Small intestine (tissue), 7 donors: ENCODE measurements at regions not wholly inside any gene's neighbourhood (a gene's known extent, or its start where the extent isn't known, plus 50 kb on each side); places are given as distances from the start of the nearest gene placed in this dataset.
A peak's percentile ranks its signal among the peaks of the same experiment; 100 is the strongest.

Experiments used
- DNase-seq, 2 donors: peaks; one replicate each; pipeline versions ENCODE4 v3.0.0 to v3.0.0-alpha.2; 2013
- FAIRE-seq: peaks from 2 replicates; lab custom pipeline; 2012; peaks lifted over from hg19 to GRCh38; lab: Jason Lieb, UNC
- H3K27ac ChIP-seq, 3 donors: one replicate each; pipeline ENCODE4 v1.5.1; 2013; ENCODE audit warnings: low read length in 2 of 3, mild to moderate bottlenecking in 2 of 3, control low read depth in 1 of 3, inconsistent platforms in 1 of 3, low read depth in 1 of 3, moderate library complexity in 1 of 3
- H3K27me3 ChIP-seq, 3 donors: one replicate each; pipeline ENCODE4 v1.6.1; 2013; ENCODE audit warnings: low read length in 3 of 3, inconsistent platforms in 1 of 3; ENCODE audit not compliant: control insufficient read depth in 3 of 3, insufficient read depth in 3 of 3
- H3K36me3 ChIP-seq, 3 donors: one replicate each; pipeline ENCODE4 v1.6.1; 2013; ENCODE audit warnings: low read length in 3 of 3, inconsistent platforms in 1 of 3, low read depth in 1 of 3, mild to moderate bottlenecking in 1 of 3, moderate library complexity in 1 of 3; ENCODE audit not compliant: control insufficient read depth in 3 of 3, insufficient read depth in 2 of 3
- H3K4me1 ChIP-seq, 3 donors: one replicate each; pipeline ENCODE4 v1.6.1; 2013; ENCODE audit warnings: low read length in 2 of 3, inconsistent platforms in 1 of 3, low read depth in 1 of 3, mild to moderate bottlenecking in 1 of 3, moderate library complexity in 1 of 3; ENCODE audit not compliant: control insufficient read depth in 3 of 3, insufficient read depth in 2 of 3
- H3K4me3 ChIP-seq, 3 donors: one replicate each; pipeline ENCODE4 v1.5.1; 2013; ENCODE audit warnings: low read length in 3 of 3, control low read depth in 1 of 3, inconsistent platforms in 1 of 3, low read depth in 1 of 3, mild to moderate bottlenecking in 1 of 3, moderate library complexity in 1 of 3
- H3K9me3 ChIP-seq, 2 donors: one replicate each; pipeline ENCODE4 v1.6.1; 2013; ENCODE audit warnings: low read depth in 1 of 2, low read length in 1 of 2; ENCODE audit not compliant: control insufficient read depth in 2 of 2, insufficient read depth in 1 of 2
- WGBS, 3 donors: extraction: QIAGEN DNeasy Blood & Tissue Kit; methylation state at CpG; one replicate each; pipeline ENCODE4 v1.1.7; 2013; 5-methylcytosine and 5-hydroxymethylcytosine counted together
- donor health status: healthy with polysubstance abuse.
- donor health status: control.
- donor health status: control.
- donor health status: Bipolar disorder and iron deficiency.
- donor health status: healthy.

DNA sequence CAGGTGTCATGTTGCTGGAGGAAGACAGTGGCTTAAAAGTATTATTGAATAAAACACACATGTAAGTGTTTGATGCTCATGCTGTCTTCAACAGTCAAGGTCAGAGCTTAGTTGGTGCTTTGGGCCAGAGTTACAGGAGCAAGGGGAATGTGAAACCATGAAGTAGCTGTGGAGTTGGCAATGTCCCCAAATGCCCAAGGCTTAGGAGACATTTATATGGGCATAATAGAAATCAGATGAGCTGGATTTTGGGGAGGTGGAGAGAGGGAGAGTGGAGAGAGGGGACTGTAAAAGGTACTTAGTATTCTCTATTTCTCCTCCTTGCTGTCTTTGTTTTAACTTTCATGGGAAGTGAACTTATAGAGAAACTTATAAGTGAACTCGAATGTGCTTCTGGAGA, 407.8 kb downstream of the ETS1 start:
- WGBS, 3 donors, result 86 to 94% (median 87%) methylated on average over 1 of the region's 1 CpG
- Histone ChIP-seq H3K27ac (no peak overlapping the region), H3K9me3 (no peaks in the 10 kb centered on the region), H3K4me1 (no peaks in the 10 kb centered on the region), H3K36me3 (no peaks in the 10 kb centered on the region), H3K27me3 (no peaks in the 10 kb centered on the region), H3K4me3 (no peak overlapping the region)
- DNase-seq (no peak), FAIRE-seq (no peak)

DNA sequence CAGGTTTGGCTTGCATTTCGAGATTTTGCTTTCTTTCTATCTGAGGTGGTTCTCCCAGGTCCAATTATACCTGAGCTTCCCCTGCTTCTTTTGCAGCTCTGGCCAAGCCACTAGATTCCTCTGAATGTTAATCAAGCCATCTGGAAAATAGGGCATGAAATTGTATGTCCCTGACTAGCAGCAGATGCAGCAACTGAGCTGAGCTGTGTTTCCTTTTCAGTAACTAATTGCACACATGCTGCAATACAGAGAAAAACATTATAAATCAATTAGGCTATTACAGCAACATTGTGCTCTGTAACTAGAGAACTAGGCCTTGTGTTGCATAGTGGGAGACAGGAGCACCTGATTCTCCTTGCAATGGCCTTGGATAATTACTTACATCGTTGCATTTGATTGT, 408.3 kb downstream of the ETS1 start:
- Histone ChIP-seq H3K27ac (no peak overlapping the region), H3K36me3 (no peaks in the 10 kb centered on the region), H3K9me3 (no peaks in the 10 kb centered on the region), H3K27me3 (no peaks in the 10 kb centered on the region), H3K4me3 (no peak overlapping the region), H3K4me1 (no peaks in the 10 kb centered on the region)
- 56 to 76% (median 61%) methylated on average over 2 of the region's 2 CpGs for WGBS, 3 donors
- FAIRE-seq (no peak), DNase-seq (no peak)

DNA sequence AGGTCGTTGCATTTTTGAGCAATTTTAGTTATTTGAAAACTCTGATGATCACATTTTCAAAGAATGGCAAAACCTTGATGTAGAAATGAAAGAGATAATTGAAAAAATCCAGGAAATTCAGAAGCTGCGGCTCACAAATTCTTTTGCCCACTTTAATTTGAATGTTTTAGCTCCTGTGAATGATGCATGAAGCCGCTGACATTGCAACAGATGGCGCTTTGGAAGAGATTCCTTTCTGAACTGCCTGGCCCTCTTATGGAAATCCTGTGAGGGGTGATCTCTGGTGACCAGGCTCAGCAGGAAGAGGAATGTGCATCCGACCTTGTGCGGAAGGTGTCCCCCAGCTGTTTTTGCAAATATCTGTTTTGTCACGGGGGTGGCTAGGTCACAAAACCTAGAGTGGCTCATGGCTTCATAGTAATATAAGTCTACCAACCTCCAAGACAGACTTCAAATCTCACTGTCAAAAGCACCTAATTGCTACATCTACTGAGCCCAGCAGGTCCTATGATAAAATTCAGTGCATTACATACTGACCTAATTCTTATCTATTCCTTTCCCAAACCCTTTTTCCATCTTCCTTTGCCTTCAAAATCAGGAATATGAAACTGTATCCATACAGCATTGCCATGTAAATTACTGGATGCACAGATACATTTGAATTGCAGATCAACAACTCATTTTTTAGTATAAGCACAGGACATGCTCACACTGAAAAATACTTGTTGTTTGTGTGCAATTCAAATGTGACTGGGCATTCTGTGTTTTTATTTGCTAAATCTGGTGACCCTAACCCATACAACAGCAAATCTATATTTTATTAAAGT, 412.7 kb downstream of the ETS1 start:
- Histone ChIP-seq H3K9me3 (no peaks in the 10 kb centered on the region), H3K36me3 (no peaks in the 10 kb centered on the region), H3K4me3 (no peak overlapping the region), H3K27ac (no peak overlapping the region), H3K4me1 (no peaks in the 10 kb centered on the region), H3K27me3 (no peaks in the 10 kb centered on the region)
- FAIRE-seq (no peak), DNase-seq (no peak)
- 65 to 80% (median 75%) methylated on average over 7 of the region's 7 CpGs for WGBS, 3 donors

DNA sequence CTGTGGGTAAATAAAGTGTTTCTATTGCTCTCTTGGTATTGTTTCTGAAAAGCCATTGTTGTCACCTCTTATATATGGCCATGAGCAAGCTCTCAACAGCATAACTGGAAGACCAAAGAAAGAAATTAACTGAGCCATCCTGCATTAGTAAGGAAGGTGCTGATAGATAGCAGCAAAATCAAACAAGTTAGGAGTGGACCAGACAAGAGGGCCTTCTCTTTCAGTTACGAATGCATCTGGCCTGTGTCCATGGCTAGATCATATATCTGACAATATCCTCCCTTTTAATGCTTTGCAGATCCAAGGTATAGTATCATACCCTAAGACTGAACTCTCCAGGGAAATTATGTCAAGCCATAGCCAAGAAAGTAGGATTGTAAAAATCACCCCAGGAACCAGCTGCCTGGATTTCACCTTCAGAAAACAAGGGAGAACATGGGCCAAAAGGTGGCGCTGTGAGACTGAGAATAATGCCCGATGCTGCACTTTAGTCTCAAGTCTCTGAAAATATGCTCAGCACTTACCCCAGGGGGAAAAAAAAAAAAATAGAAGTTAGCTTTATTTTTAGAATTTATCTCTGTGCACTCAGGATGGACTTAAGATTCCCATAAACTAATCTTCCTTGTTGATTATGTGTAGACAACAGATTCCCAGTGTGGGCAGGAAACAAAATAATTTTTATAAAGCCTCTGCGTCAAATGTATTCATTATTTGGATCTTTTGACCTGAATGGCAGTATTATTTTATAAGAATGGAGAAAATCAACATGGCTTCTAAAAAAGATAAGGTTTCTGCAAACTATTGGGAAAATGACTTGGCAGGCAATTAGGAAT, 415.1 kb downstream of the ETS1 start:
- H3K27me3 ChIP-seq, result no peaks in the 10 kb centered on the region
- FAIRE-seq (no peak), DNase-seq (peak; percentile 71 to 85)
- no peak overlapping the region for H3K4me3 ChIP-seq
- no peaks in the 10 kb centered on the region for H3K36me3 ChIP-seq
- no peaks in the 10 kb centered on the region for H3K9me3 ChIP-seq
- H3K27ac ChIP-seq, result no peak overlapping the region
- no peaks in the 10 kb centered on the region for H3K4me1 ChIP-seq
- 39 to 41% (median 40%) methylated on average over 4 of the region's 4 CpGs for WGBS, 3 donors

DNA sequence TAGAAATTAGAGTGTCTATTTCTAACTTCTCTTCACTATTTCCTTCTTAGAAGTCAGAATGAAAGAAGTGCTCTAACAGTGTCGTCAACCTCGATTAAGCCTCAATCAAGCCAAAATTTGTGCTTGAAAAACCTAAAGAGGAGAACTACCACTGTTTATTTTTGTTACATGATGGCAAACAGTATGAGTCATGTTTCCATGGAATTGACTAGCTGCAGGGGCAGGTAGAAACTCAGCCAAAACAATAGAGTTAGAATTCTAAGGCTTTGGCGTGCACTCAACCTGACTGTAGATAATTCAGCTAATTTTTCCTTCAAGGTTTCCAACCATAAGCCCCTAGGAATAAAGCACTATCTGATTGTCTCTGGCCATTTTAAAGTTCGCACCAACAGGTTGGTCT, 415.9 kb downstream of the ETS1 start:
- Histone ChIP-seq H3K27me3 (no peaks in the 10 kb centered on the region), H3K9me3 (no peaks in the 10 kb centered on the region), H3K36me3 (no peaks in the 10 kb centered on the region), H3K27ac (no peak overlapping the region), H3K4me3 (no peak overlapping the region), H3K4me1 (no peaks in the 10 kb centered on the region)
- FAIRE-seq (no peak), DNase-seq (no peak)
- WGBS, 3 donors, result 77 to 83% (median 82%) methylated on average over 4 of the region's 4 CpGs

DNA sequence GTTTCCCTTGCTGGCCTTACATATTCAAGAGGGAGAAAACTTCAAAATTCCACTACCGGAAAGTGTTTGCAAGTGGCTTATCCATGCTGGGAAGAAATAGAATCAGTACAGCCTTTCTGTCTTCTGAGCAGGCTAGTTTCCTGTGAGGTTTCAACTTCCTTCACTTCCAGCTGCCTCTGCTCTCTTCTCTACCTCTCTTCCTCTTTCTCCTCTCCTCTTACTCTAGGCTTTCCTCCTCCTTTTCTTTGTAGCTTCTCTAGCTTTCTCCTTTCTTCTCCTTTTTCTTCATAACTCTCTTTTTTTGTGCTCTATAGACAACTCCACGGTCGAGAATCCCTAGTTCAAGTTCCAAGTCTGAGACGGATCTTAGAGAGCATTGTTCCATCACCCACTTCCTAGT, 421.8 kb downstream of the ETS1 start:
- no peak overlapping the region for H3K4me3 ChIP-seq
- no peak overlapping the region for H3K27ac ChIP-seq
- no peaks in the 10 kb centered on the region for H3K27me3 ChIP-seq
- FAIRE-seq, result no peak
- 48 to 71% (median 62%) methylated on average over 4 of the region's 4 CpGs for WGBS, 3 donors
- no peaks in the 10 kb centered on the region for H3K9me3 ChIP-seq
- DNase-seq, result no peak
- no peaks in the 10 kb centered on the region for H3K36me3 ChIP-seq
- no peaks in the 10 kb centered on the region for H3K4me1 ChIP-seq

DNA sequence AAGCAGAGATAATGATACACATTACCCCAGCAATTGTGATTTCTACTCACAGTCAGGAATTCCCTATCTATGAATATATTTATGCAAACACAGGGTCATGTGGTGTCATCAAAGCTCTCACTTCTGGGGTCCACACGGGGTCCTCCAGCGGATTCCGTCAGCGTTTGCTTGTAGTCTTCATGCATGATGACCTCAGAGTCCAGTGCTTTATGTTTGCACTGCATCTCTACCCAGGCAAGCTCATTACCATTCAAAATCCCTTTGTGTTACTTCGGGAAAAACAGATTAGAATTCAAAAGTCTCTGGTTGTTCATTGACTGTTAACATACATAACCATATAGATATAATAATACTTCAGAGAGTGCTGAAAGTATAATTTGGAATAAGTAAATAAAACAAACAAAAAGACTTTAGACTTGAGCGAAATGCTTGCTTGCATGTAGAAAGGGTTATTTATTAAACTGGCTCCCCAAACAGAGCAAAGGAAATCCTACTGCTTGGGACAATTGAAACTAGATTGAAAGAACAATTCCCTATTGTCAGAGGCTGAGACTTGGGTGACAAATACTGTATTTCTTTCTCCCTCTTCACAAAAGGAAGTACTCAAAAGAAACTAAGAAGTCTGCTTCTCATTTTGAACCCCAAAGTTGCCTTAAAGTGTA, 423.1 kb downstream of the ETS1 start:
- Histone ChIP-seq H3K9me3 (no peaks in the 10 kb centered on the region), H3K4me1 (no peaks in the 10 kb centered on the region), H3K27me3 (no peaks in the 10 kb centered on the region), H3K36me3 (no peaks in the 10 kb centered on the region), H3K27ac (no peak overlapping the region), H3K4me3 (no peak overlapping the region)
- FAIRE-seq (no peak), DNase-seq (peak in 1 of 2 donors; percentile 19)
- WGBS, 3 donors, result 13 to 59% (median 22%) methylated on average over 6 of the region's 6 CpGs

DNA sequence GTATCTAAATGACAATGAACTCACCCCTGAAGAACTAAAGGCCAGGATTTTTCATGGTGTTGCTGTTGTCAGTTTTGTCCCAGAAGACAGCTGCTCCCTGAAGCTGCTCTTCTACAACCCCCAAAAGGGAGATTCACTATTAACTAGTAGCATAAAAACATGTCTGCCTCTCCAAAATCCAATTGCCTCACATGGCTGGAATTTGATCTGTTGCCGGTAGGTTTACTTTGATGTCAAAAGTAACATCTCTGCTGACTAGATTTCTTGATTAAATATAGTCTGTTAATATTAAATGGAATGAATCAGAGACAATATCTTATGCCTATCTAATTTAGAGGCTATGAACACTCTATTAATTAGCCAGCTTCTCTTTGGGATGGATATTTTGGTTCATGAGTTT, 425.4 kb downstream of the ETS1 start:
- FAIRE-seq (no peak), DNase-seq (no peak)
- H3K9me3 ChIP-seq, result no peaks in the 10 kb centered on the region
- H3K4me3 ChIP-seq, result no peak overlapping the region
- no peaks in the 10 kb centered on the region for H3K27me3 ChIP-seq
- no peaks in the 10 kb centered on the region for H3K36me3 ChIP-seq
- no peaks in the 10 kb centered on the region for H3K4me1 ChIP-seq
- 35 to 70% (median 68%) methylated on average over 1 of the region's 1 CpG for WGBS, 3 donors
- H3K27ac ChIP-seq, result no peak overlapping the region
